ENCODE measurements at regions not wholly inside any gene's neighbourhood (a gene's known extent, or its start where the extent isn't known, plus 50 kb on each side); places are given as distances from the start of the nearest gene placed in this dataset.
"Not testable (repeated sequence)": the region's sequence is repeated elsewhere in the genome, so short reads cannot be mapped to it uniquely, and the experiment has no call there.

DNA sequence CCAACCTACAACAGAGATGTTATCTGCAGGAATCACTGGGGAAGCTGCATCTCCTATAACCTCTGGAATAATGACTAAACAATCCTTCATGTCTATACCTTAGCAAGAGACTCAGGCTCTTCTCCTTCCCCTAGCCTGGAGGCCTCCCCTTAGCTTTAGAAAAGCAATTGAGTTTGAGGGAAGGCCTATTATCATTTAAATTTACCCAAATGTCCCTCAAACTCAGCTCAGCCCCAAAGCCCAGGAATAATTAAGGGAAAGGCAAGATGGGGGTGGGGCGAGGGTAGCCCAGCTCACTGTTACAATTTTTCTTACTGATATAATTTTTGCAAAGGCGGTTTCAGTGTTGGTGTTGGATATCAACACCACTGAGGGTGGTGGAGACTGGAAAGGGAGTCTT, 151.4 kb upstream of the EEA1 start:
- no peak for DNase-seq (ENCODE audit: low spot score)

DNA sequence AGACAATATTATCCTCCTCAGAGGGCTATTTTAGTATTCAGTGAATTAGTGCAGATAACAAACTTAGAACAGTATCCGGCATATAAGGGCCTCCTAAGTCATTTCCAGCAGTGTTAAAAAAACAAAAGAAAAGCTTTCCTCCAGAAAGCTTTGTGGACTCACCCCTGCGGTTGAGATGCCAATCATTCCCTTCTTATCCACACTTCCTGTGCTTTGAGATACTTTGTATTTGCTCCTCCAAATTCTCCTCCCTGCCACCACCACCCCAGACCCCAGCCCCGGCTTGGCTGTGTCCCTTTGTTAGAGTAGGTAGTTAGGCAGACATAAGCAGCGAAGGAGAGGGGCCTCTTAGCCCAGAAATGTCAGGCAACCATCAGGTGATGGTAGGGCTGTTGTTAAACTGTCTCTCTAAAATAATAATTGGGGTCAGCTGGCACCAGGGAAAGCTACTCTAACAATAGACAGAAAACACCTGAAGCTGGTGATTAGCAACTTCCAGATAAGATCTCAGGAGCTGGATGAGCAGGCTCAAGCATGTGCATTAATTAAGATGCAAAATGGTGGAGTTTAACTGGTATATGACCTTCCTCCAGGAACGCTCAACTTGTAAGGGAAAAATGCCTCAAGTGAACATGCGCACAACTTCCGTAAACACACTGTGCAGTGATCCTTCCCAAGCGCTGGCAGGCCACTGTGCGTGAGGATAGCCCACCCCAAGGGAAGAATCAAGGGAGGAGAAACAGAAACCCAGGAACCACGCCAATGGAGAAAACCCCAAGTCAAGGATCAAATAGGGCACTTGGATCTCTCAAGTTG, 152.1 kb upstream of the EEA1 start:
- no peak for DNase-seq (ENCODE audit: low spot score)

GRCh38 chr12:93081810-93082165, 152.7 kb upstream of the EEA1 start:
- DNase-seq (ENCODE audit: low spot score) = no peak

DNA sequence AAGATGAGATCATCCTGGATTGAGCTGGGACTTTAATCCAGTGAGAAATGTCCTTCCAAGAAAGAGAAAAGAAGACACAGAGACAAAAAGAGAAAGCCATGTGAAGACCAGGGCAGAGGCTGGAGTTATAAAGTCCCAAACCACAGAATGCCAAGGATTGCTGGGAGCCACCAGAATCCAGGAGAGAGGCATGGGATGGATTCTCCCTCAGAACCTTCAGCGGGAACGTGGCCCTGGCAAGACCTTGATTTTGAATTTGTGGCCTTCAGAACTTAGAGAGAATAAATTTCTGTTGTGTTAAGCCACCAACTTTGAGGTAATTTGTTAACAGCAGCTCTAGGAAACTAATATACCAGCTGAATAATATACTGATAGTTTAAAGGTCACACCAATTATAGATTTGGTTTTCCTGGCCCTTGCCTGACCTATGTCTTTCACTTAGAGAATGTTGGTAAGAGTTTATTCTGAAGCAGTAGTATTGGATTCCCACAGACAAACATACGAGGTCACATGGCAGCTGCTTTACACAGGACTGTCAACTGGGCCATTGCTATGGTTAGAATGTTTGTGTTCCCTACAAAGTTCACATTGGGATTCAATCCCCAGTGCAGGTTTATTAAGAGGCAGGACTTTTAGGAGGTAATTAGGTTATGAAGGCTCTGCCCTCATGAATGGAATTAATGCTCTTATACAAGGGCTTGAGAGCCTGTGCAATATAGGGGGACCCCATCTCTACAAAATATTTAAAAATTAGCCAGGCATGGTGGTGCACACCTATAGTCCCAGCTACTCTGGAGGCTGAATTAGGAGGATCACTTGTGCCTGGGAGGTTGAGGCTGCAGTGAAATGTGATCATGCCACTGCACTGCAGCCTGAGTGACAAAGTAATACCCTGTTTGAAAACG, 156.5 kb upstream of the EEA1 start:
- DNase-seq (ENCODE audit: low spot score) = no peak

DNA sequence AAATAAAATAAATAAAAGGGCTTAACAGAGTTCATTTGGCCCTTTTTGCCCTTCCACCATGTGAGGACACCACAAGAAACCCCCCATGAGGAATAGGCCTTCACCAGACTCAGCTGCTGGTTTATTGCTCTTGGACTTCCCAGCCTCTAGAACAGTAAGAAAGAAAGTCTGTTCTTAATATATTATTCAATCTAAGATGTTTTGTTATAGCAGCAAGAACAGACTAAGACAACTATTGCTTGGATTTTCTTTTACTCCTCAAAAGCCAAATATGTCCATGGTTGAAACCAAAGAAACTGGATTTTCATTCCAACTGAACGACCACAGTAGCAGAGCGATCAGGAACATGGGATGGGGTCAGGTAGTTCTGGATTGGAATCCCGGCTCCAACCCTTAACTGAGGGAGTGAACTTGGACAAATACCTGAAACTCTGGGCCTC, 157.2 kb upstream of the EEA1 start:
- no peak for DNase-seq (ENCODE audit: low spot score)

GRCh38 chr12:93087840-93088610, 158.9 kb upstream of the EEA1 start:
- no peak for DNase-seq (ENCODE audit: low spot score)

GRCh38 chr12:93089805-93090569, 160.9 kb upstream of the EEA1 start:
- peak; percentile 95 for DNase-seq (ENCODE audit: low spot score)

DNA sequence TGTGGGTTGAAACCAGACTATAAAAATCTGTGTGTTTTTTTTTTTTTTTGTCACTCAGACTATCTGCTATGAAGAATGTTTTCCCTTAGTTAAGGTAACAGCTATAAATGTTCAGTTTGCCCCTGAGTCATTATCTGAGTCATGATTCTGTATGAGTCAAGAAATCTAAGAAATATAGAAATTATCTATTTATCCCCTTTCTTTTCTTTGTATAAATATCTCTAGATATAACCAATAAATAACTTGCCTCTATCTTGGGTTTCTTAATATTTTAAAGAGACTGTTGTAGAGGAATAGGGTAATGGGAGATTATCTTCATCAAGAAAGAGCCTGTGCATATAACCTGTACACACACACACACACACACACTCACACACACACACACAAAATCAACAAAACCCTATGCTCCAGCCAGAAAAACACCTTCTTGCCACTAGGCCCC, 161.7 kb upstream of the EEA1 start:
- DNase-seq (ENCODE audit: low spot score) = peak; percentile 78

GRCh38 chr12:93091886-93092648, 163.0 kb upstream of the EEA1 start:
- no peak for DNase-seq (ENCODE audit: low spot score)

- no peak for DNase-seq (ENCODE audit: low spot score)
These were observed 163.5 kb upstream of the EEA1 start for GRCh38 chr12:93092649-93092945.

DNA sequence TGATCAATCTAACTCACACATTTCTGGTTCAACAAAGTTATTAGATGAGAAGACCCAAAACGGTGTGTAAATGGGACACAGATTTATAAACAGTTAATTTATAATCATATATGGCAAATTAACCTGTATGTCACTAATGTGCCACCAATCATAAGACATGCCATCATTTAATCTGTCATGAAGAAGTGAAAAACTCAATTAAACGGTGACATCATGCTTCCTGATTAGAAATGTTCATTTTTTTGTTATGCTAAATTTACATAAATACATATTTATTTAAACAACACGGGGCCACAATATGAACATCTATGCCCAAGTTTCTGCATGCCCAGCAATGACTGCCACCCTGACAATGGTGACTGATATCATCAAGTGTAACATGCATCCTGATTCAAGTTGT, 164.1 kb upstream of the EEA1 start:
- DNase-seq (ENCODE audit: low spot score) = no peak

DNA sequence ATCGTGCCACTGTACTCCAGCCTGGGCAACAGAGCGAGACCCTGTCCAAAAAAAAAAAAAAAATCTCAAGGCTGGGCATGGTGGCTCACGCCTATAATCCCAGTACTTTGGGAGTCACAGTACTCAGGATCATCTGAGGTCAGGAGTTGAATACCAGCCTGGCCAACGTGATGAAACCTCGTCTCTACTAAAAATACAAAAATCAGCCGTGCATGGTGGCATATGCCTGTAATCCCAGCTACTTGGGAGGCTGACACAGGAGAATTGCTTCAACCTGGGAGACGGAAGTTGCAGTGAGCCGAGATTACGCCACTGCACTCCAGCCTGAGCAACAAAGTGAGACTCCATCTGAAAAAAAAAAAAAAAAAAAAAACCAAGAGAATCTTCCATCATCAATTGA, 165.1 kb upstream of the EEA1 start:
- DNase-seq (ENCODE audit: low spot score) = not testable (repeated sequence)

DNA sequence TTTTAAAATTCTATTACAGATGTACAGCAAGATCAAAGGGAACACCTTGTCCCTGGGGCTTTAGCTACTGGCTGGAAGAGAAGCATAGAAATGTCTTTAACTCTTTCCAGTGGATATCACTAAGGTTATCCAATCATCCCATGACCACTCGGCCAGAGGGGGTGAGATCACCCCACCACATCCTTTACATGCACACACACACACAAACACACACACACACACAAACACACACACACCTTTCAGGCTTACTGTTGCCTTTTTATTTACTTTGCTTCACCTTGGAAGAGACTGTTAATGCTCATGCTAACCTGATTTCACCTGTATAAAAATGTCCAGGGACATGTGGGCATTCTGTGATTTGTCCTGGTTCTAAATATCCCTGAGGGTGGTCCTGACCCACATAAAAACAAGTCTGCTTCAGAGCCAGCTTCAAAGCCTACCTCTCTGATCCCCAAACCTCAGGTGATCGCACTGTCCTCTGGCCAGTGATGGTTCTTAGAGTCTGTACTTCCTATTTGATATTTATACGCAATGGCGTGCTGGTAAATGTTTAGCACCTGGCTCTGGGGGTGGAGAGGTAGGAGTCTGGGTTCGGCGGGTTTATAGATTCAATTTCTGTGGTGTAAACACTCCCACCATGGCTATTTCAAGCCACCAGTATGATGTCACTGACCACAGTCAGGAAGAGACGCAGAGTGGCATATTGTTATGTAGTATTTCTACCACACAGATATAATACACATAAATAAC, 166.1 kb upstream of the EEA1 start:
- DNase-seq (ENCODE audit: low spot score) = no peak

DNA sequence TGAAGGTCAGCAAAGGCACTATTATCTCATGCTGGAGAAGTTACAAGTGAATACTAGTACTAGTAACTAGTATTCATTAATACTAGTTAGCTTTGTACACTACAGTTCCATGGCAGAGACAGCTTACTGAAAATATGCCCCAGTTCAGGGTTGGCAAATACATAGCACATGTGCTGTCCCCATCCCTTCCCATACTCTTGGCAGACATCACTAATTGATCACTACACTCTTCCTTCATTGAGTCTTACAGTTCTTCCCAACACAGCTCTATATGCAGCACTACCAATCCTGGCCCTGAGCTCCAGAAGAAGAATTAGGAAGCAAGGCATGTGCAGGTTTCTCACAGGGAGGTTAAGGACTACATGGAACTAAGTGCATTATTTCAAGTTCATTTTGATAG, 168.3 kb upstream of the EEA1 start:
- no peak for DNase-seq (ENCODE audit: low spot score)

DNA sequence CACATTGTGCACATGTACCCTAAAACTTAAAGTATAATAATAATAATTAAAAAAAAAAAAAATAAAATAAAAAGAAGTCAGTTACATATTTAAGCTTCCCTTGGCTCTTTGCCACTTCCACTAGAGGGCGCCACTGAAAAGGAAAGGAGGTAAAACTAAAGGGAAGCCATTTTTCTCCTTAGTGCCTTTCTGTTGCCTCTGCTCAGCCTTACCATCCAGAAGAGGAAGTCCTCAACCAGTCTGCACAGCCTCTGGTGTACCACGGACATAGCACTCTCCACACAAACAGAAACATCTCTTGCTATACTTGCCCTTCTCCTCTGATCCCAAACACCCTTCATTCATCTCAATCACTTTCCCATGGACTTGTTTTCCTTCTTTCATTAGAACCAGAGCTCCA, 169.0 kb upstream of the EEA1 start:
- DNase-seq (ENCODE audit: low spot score) = peak; percentile 46

- no peak for DNase-seq (ENCODE audit: low spot score)
These were observed 170.7 kb upstream of the EEA1 start for GRCh38 chr12:93099792-93100191.

DNA sequence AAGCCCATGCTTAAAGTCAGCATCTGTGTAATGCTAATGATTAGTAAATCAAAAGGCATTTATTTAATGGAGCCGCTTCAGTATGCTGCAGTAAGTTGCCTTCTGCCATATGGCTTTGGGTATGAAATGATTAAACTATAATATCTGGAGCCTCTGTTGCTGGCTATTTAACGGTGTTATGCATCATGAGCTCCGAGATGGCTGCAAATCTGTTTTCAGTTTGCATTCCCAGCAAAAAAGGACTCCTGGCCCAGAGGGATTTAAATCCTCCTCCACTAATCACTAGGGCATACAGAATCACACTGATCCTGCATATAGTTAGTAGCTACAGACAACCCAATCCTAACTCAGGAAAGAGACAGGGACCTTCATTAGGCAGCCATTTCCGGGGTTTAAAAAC, 171.5 kb upstream of the EEA1 start:
- no peak for DNase-seq (ENCODE audit: low spot score)

DNA sequence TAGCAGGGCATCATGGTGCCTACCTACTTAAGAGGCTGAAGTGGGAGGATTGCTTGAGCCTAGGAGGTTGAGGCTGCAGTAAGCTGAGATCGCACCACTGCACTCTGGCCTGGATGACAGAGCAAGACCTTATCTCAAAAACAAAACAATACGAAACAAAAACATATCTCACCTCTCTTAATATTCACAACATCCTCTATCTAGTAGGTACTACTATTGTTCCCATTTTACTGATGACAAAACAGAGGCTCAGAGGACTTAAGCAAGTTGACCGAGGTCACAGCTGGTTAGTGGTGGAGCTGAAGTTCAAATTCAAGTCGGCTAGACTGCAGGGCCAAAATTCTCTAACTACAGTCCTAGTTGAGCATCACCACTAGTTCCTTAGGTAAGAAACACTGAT, 172.3 kb upstream of the EEA1 start:
- no peak for DNase-seq (ENCODE audit: low spot score)

DNA sequence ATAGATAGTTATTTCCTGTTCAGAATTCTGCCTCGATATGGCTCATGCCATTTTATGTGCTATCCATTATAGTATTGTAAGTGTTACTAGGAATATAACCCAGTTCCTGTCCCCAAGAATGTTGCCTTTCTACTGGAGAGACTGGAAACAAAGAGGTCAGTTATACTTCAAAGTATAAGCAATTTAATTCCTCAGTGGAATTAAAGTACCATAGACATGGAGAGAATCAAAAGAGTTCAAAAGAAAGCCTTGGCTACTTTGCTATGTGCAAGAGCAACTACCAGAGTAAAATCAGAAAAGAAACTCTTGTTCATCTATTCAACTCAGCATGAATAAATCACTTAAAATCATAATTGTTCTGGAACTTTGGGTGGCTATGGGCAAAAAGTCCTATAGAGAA, 173.2 kb upstream of the EEA1 start:
- no peak for DNase-seq (ENCODE audit: low spot score)

DNA sequence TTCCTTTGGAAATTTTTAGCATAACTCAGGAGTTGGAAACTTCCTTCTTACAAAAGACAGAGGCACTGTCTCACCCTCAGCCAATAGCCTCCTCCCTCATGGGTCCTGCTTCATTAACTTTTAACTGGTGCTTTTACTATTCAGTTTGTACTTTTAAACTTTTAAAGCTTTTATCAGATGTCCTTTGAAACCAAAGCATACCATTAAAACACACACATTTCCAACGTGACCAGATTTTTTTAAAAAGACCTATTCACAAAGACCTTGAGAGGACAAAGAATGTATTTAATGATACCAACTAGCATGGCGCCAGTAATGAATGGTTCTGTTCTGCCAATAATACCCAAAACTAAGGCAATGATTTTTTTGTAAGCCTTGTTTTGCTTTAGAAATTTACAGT, 173.6 kb upstream of the EEA1 start:
- DNase-seq (ENCODE audit: low spot score) = no peak
